EL (cell line): ENCODE measurements at regions not wholly inside any gene's neighbourhood (a gene's known extent, or its start where the extent isn't known, plus 50 kb on each side); places are given as distances from the start of the nearest gene placed in this dataset.
"Not testable (repeated sequence)": the region's sequence is repeated elsewhere in the genome, so short reads cannot be mapped to it uniquely, and the experiment has no call there.

Experiments used
- DNase-seq: peaks from one replicate; pipeline ENCODE4 v3.0.0-alpha.2; 2016

GRCh38 chr5:101316401-101316800 is 413.3 kb upstream of the ST8SIA4 start:
- not testable (repeated sequence) for DNase-seq

- DNase-seq, result no peak
Observed at GRCh38 chr5:101306391-101307137, 403.5 kb upstream of the ST8SIA4 start.

GRCh38 chr5:101296477-101296876 is 393.4 kb upstream of the ST8SIA4 start:
- DNase-seq, result no peak

GRCh38 chr5:101292199-101292598 is 389.1 kb upstream of the ST8SIA4 start:
- no peak for DNase-seq

- DNase-seq, result not testable (repeated sequence)
Observed at GRCh38 chr5:101290761-101291160, 387.7 kb upstream of the ST8SIA4 start.

- DNase-seq, result no peak
Observed at GRCh38 chr5:101288633-101289032, 385.6 kb upstream of the ST8SIA4 start.

- no peak for DNase-seq
Observed at GRCh38 chr5:101284736-101285375, 381.8 kb upstream of the ST8SIA4 start.

- not testable (repeated sequence) for DNase-seq
Observed at GRCh38 chr5:101283938-101284337, 380.9 kb upstream of the ST8SIA4 start.

GRCh38 chr5:101278917-101279316 is 375.8 kb upstream of the ST8SIA4 start:
- no peak for DNase-seq

- no peak for DNase-seq
Observed at GRCh38 chr5:101278011-101278687, 375.1 kb upstream of the ST8SIA4 start.

- no peak for DNase-seq
Observed at GRCh38 chr5:101271945-101272344, 368.9 kb upstream of the ST8SIA4 start.

- DNase-seq, result no peak
Observed at GRCh38 chr5:101271416-101271815, 368.3 kb upstream of the ST8SIA4 start.

GRCh38 chr5:101260857-101261256 is 357.8 kb upstream of the ST8SIA4 start:
- no peak for DNase-seq

- DNase-seq, result no peak
Observed at GRCh38 chr5:101253096-101253495, 350.0 kb upstream of the ST8SIA4 start.

- DNase-seq, result no peak
Observed at GRCh38 chr5:101244621-101245020, 341.5 kb upstream of the ST8SIA4 start.

GRCh38 chr5:101212942-101213514 is 309.9 kb upstream of the ST8SIA4 start:
- no peak for DNase-seq

GRCh38 chr5:101206534-101206933 is 303.5 kb upstream of the ST8SIA4 start:
- DNase-seq, result no peak

- DNase-seq, result not testable (repeated sequence)
Observed at GRCh38 chr5:101205065-101205464, 302.0 kb upstream of the ST8SIA4 start.

- DNase-seq, result not testable (repeated sequence)
Observed at GRCh38 chr5:101180365-101180764, 277.3 kb upstream of the ST8SIA4 start.

- DNase-seq, result no peak
Observed at GRCh38 chr5:101176605-101177004, 273.5 kb upstream of the ST8SIA4 start.

- DNase-seq, result no peak
Observed at GRCh38 chr5:101174981-101175380, 271.9 kb upstream of the ST8SIA4 start.

- no peak for DNase-seq
Observed at GRCh38 chr5:101163088-101163487, 260.0 kb upstream of the ST8SIA4 start.

GRCh38 chr5:101160002-101160401 is 256.9 kb upstream of the ST8SIA4 start:
- DNase-seq, result no peak

- no peak for DNase-seq
Observed at GRCh38 chr5:101159006-101159405, 255.9 kb upstream of the ST8SIA4 start.
